Fibroblast of pulmonary artery (primary cell): ENCODE measurements at regions not wholly inside any gene's neighbourhood (a gene's known extent, or its start where the extent isn't known, plus 50 kb on each side); places are given as distances from the start of the nearest gene placed in this dataset.

Experiments
- DNase-seq: peaks from one replicate; pipeline ENCODE4 v3.0.0-alpha.2; 2010; ENCODE audit warnings: low read depth
- H3K4me3 ChIP-seq: replicated peaks from 2 replicates; pipeline ENCODE4 v1.5.1; 2011; ENCODE audit warnings: low read depth, mild to moderate bottlenecking, control low read depth, low read length, moderate library complexity
- TF ChIP-seq, protein P1 (sequence below): IDR thresholded peaks from 2 replicates; pipeline ENCODE4 v1.5.1; 2011; ENCODE audit warnings: mild to moderate bottlenecking, control low read depth, low read length, inconsistent platforms; ENCODE audit errors: missing control alignments

DNA sequence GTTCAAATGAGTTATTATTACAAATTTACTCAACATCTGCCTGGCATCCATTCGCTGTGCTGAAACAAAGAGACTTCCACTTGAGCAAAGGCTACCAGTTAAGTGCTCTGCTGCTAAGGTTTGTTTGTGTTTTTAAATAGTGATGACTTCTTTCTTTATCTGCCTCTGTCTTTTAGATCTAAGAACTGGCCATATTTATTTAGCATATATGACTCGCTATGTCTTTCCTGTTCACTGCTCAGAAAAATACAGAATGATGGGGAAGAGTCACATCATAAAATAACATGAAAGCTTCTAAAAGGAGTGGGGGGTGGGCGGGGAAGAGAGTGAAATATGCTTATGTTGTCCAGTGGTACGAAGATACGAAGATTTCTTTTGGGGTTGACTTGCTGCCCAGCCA is 322.2 kb downstream of the GPAT3 start:
- TF ChIP-seq, protein P1, sequence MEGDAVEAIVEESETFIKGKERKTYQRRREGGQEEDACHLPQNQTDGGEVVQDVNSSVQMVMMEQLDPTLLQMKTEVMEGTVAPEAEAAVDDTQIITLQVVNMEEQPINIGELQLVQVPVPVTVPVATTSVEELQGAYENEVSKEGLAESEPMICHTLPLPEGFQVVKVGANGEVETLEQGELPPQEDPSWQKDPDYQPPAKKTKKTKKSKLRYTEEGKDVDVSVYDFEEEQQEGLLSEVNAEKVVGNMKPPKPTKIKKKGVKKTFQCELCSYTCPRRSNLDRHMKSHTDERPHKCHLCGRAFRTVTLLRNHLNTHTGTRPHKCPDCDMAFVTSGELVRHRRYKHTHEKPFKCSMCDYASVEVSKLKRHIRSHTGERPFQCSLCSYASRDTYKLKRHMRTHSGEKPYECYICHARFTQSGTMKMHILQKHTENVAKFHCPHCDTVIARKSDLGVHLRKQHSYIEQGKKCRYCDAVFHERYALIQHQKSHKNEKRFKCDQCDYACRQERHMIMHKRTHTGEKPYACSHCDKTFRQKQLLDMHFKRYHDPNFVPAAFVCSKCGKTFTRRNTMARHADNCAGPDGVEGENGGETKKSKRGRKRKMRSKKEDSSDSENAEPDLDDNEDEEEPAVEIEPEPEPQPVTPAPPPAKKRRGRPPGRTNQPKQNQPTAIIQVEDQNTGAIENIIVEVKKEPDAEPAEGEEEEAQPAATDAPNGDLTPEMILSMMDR = no peak
- no peak overlapping the region for H3K4me3 ChIP-seq
- DNase-seq = no peak

DNA sequence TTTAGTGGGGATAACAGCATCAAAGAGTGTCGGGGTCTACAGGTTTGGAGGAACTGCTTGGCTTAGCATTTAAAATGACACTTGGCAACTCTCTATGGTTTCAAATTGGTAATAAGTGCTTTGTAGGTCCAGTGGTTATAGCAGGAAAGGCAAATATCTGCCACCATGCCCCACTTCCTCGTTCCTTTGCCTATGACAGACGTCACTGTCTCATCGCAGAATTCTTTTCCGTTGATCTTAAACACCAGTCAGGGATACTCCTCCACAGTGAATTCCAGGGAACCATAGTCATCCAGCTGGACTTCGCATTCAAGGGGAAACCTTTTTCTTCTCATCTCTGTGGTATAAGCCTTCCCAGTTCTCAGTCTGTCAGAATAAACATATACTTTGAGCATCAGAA is 319.1 kb downstream of the GPAT3 start:
- DNase-seq = peak; percentile 96
- TF ChIP-seq, protein P1 = no peak
- H3K4me3 ChIP-seq = no peak overlapping the region

DNA sequence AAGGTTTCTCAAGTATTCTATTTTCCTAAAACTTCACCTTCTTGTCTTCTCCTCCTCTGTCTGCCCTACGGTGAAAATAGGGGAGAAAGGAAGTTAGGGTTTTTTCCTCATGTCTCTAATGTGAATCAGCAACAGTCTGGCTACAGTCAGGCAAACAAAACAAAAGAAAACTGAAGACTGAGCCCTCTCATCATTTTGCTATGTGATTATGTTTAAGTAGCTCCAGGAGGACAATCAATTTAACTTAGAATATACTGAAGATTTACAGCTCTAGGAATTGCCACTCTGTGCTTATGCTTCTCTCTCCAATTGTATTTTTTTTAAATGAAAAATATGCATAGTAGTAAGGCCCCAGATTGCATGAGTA is 316.2 kb downstream of the GPAT3 start:
- DNase-seq = peak; percentile 54
- TF ChIP-seq, protein P1 = no peak

DNA sequence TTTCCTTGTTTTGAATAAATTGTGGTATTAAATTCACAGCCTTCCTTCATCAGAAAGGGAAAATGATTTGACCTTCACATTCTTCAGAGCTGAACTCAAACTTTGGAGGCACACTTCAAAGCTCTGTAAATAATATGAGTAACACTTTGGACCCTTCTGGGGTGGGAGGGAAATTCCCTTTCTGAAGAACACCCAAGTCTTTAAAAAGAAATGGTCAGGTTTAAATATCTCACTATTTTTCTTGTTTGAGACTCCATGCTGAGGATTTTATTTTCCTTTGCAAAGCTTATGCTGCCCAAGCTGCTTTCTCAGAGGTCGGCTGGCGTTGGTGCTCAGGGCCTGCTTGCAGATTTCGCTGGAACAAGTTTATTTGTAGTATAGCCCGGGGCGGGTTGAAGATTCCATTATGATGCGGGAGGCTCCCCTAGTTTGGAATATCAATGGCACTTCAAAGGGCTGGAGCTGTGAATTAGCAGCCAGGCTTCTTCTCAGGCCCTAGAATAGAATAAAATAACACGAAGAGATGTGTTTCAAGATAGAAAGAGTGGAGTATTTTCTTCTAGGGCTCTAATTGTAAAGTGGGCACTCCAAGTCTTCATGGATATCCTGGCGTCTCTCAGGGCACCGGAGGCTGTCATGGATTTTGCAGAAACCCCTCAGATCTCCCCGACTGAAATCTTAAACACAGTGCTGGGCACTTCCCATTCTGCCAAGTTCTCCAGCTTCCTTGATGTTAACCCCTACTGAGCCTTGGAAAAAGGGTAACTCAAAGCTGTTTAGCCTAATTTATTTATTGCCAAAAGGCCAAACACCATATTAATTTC is 315.6 kb downstream of the GPAT3 start:
- H3K4me3 ChIP-seq = no peak overlapping the region
- TF ChIP-seq, protein P1 = no peak
- no peak for DNase-seq

More for the DNA sequence above, 316.2 kb downstream of the GPAT3 start:
- no peak overlapping the region for H3K4me3 ChIP-seq

DNA sequence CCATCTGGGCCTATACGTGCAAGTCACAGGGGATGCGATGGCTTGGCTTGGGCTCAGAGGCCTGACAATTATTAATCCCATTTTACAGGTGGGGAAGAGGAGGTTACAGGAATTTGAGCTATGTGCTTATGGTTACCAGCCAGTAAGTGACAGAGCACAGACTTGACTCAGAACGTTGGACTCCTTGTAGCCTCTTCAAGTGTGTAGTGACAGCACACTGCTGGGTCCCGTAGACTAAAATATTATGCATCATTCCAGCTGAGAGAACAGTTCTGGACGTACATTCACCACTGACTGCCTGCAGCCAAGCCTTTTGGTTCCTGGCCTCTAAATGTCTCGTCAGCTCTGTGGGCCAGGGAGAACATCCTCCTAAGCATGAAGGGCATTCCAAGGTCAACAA is 314.5 kb downstream of the GPAT3 start:
- no peak for DNase-seq
- no peak overlapping the region for H3K4me3 ChIP-seq
- TF ChIP-seq, protein P1 = no peak

DNA sequence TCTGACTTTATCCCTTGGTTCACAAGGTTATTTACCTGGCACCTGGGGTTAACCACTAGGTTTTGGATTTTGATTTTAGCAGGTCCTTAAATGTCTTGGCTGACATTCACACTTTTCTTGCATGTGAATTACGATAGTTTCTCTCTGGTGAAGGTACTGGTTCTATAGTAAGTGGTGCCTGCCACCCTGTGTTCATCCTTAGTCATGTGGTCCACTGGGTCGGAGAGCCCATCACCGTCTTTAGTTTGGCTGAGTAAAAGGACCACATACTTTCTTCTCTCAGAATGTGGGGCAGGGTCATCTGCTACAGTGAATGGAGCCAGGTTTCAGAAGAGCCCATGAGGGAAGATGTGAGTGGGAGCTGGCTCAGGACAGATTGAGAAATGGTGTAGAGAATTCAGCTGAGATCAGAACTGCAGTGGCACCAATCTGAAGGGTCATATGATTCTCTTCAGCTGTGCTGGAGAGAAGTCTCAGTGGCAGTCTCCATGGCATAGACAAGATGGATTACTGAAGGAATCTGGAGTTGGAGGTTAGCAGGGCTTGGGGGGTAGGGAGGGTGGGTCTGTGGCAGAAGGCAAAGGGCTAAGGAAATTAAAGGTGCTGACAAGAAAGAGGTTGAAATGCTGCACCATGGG is 310.4 kb downstream of the GPAT3 start:
- H3K4me3 ChIP-seq = no peak overlapping the region
- TF ChIP-seq, protein P1 = no peak
- no peak for DNase-seq

DNA sequence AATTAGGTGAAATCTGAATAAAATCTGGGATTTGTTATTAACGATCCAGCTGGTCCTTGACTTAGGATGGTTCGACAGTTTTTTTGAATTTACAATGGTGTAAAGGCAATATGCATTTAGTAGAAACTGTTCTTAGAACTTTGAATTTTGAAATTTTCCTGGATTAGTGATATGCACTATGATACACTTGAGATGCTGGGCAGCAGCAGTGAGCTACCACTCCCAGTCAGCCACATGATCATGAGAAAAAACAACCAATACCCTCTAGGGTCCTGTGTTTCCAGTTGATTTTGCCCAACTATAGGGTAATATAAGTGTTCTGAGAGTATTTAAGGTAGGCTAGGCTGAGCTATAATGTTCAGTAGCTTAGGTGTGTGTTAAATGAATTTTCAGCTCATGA is 303.7 kb downstream of the GPAT3 start:
- H3K4me3 ChIP-seq = no peak overlapping the region
- TF ChIP-seq, protein P1 = no peak
- DNase-seq = no peak
